SK-N-SH treated with all-trans-retinoic acid at 6 μM for 48 hours (cell line): ENCODE measurements at regions not wholly inside any gene's neighbourhood (a gene's known extent, or its start where the extent isn't known, plus 50 kb on each side); places are given as distances from the start of the nearest gene placed in this dataset.
"Not testable (repeated sequence)": the region's sequence is repeated elsewhere in the genome, so short reads cannot be mapped to it uniquely, and the experiment has no call there.

Experiments used
- ATAC-seq: fragments of 200-7000 bp; cut with Tn5 transposase; 3 replicates; pipeline ENCODE4 v1.9.1; 2020; ENCODE audit warnings: mild to moderate bottlenecking, moderate library complexity
- ARNTL ChIP-seq: fragments of 450-650 bp; formaldehyde crosslinking; IDR thresholded peaks from 2 replicates; pipeline ENCODE4 v1.5.0; 2020; ENCODE audit warnings: low read depth, mild to moderate bottlenecking, moderate library complexity, borderline replicate concordance
- CREB5 ChIP-seq: fragments of 250-450 bp; sonication (Bioruptor Pico); IDR thresholded peaks from 2 replicates; pipeline ENCODE4 v1.5.1; 2020; ENCODE audit warnings: low read depth, mild to moderate bottlenecking, moderate library complexity
- CSDC2 ChIP-seq: fragments of 250-450 bp; sonication (Bioruptor Pico); IDR thresholded peaks from 2 replicates; pipeline ENCODE4 v1.5.0; 2020; ENCODE audit warnings: mild to moderate bottlenecking, moderate library complexity
- ESRRG ChIP-seq: fragments of 250-450 bp; sonication (Bioruptor Pico); IDR thresholded peaks from 2 replicates; pipeline ENCODE4 v1.6.1; 2021; ENCODE audit warnings: mild to moderate bottlenecking
- GLIS3 ChIP-seq: fragments of 250-450 bp; sonication (Bioruptor Pico); IDR thresholded peaks from 2 replicates; pipeline ENCODE4 v1.5.0; 2020; ENCODE audit warnings: mild to moderate bottlenecking, moderate library complexity
- ISL1 ChIP-seq: fragments of 250-450 bp; sonication (Bioruptor Pico); IDR thresholded peaks from 2 replicates; pipeline ENCODE4 v2.1.2; 2022; ENCODE audit warnings: mild to moderate bottlenecking, moderate library complexity
- OSR1 ChIP-seq: fragments of 250-450 bp; sonication (Bioruptor Pico); IDR thresholded peaks from 2 replicates; pipeline ENCODE4 v1.8.0; 2022; ENCODE audit warnings: moderate library complexity, mild to moderate bottlenecking, inconsistent platforms
- POU6F1 ChIP-seq: fragments of 250-450 bp; sonication (Bioruptor Pico); IDR thresholded peaks from 2 replicates; pipeline ENCODE4 v1.8.0; 2021; ENCODE audit warnings: low read depth, mild to moderate bottlenecking, moderate library complexity, borderline replicate concordance
- PPARA ChIP-seq: fragments of 250-450 bp; sonication (Bioruptor Pico); IDR thresholded peaks from 2 replicates; pipeline ENCODE4 v1.5.0; 2020; ENCODE audit warnings: mild to moderate bottlenecking, borderline replicate concordance
- SNAI2 ChIP-seq: fragments of 250-450 bp; sonication (Bioruptor Pico); IDR thresholded peaks from 2 replicates; pipeline ENCODE4 v1.5.0; 2020; ENCODE audit warnings: mild to moderate bottlenecking, moderate library complexity
- TCF4 ChIP-seq: fragments of 250-450 bp; sonication (Bioruptor Pico); IDR thresholded peaks from 2 replicates; pipeline ENCODE4 v1.8.0; 2021; ENCODE audit warnings: mild to moderate bottlenecking, moderate library complexity, borderline replicate concordance
- TOX ChIP-seq: fragments of 250-450 bp; sonication (Bioruptor Pico); IDR thresholded peaks from 2 replicates; pipeline ENCODE4 v1.8.0; 2021; ENCODE audit warnings: mild to moderate bottlenecking, moderate library complexity, borderline replicate concordance
- TSHZ2 ChIP-seq: fragments of 250-450 bp; sonication (Bioruptor Pico); IDR thresholded peaks from 2 replicates; pipeline ENCODE4 v1.5.0; 2020; ENCODE audit warnings: mild to moderate bottlenecking, moderate library complexity
- ZC3H10 ChIP-seq: fragments of 250-450 bp; sonication (Bioruptor Pico); IDR thresholded peaks from 2 replicates; pipeline ENCODE4 v1.5.1; 2021; ENCODE audit warnings: mild to moderate bottlenecking, moderate library complexity
- TF ChIP-seq, protein P1 (sequence below): fragments of 250-450 bp; sonication (Bioruptor Pico); IDR thresholded peaks from 2 replicates; pipeline ENCODE4 v1.8.0; 2020; ENCODE audit warnings: mild to moderate bottlenecking, moderate library complexity, borderline replicate concordance

- no peak for TF ChIP-seq ARNTL (CRISPR knock-in tag)
- no peak for TF ChIP-seq GLIS3 (CRISPR knock-in tag)
- TF ChIP-seq, protein P1, sequence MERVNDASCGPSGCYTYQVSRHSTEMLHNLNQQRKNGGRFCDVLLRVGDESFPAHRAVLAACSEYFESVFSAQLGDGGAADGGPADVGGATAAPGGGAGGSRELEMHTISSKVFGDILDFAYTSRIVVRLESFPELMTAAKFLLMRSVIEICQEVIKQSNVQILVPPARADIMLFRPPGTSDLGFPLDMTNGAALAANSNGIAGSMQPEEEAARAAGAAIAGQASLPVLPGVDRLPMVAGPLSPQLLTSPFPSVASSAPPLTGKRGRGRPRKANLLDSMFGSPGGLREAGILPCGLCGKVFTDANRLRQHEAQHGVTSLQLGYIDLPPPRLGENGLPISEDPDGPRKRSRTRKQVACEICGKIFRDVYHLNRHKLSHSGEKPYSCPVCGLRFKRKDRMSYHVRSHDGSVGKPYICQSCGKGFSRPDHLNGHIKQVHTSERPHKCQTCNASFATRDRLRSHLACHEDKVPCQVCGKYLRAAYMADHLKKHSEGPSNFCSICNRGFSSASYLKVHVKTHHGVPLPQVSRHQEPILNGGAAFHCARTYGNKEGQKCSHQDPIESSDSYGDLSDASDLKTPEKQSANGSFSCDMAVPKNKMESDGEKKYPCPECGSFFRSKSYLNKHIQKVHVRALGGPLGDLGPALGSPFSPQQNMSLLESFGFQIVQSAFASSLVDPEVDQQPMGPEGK (CRISPR knock-in tag): no peak
- no peak for TF ChIP-seq CSDC2
- TF ChIP-seq TCF4: no peak
- no peak for TF ChIP-seq POU6F1
- TF ChIP-seq PPARA (CRISPR knock-in tag): no peak
These were observed 216.1 kb downstream of the LMBRD1 start (continued) for GRCh38 chr6:69580706-69581105.

DNA sequence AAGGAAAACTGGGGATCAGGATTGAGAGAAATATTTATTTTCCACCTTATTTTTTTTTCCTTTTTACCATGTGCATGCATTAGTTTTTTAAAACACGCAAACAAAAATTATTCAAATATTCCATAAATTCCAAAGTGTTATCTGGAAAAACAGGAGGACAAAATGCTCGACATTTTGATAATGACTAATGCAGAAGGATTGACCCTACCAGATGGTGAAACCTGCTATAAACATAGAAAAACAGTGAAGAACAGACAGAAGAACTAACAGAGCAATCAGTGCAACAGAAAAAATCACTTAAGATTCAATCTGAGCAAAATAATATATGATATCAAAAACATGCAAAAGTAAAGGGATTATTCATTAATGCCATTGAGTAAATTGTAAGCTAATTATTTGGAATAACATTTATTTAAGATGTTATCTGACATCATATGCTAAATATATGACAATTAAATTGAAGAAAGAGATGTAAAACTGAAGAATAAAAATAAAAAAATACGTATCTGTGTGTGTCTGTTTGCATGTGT is 218.4 kb downstream of the LMBRD1 start:
- TF ChIP-seq ISL1 (peak; percentile 75), SNAI2 (CRISPR knock-in tag) (no peak), OSR1 (CRISPR knock-in tag) (no peak), TCF4 (peak; percentile 67), CREB5 (CRISPR knock-in tag) (no peak)
- ATAC-seq: no peak

DNA sequence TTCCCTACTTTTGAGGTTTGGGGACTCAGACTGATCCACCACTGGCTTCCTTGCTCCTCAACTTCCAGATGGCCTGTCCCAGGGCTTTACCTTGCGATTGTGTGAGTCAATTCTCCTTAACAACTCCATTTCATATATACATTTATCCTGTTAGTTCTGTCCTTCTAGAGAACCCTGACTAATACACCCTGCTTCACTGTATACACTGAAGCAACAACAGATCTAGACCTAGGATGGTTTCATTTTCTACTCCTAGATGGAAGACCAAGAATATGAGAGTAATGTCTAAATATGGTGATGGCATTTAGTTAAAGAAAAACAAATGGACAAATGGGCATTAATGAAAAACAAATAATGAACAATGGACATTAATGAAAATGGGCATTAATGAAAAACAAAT is 225.6 kb downstream of the LMBRD1 start:
- no peak for TF ChIP-seq TOX (CRISPR knock-in tag)
- TF ChIP-seq POU6F1: no peak
- no peak for TF ChIP-seq ISL1
- no peak for TF ChIP-seq ESRRG (CRISPR knock-in tag)
- no peak for TF ChIP-seq SNAI2 (CRISPR knock-in tag)
- TF ChIP-seq, protein P1 (CRISPR knock-in tag): no peak
- TF ChIP-seq ZC3H10 (CRISPR knock-in tag): no peak
- TF ChIP-seq TSHZ2 (CRISPR knock-in tag): no peak
- no peak for TF ChIP-seq GLIS3 (CRISPR knock-in tag)
- TF ChIP-seq PPARA (CRISPR knock-in tag): no peak
- no peak for ATAC-seq

DNA sequence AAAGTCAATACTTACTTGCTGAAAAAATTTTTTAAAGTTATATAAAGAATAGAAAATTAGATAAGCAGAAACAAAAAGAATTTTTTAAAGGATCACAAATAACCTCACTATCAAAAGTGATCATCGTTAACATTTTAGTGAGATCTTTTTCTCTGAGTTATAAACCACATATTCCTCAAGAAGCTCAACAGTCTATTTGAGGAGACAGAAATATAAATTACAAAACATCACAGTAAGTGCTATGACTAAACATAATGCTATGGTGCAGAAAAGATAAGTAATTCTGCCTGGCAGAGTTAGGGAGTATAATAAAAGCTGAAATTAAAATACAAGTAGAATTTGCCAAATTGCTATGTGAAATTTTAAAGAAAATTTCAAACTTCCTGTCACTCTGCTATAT is 226.7 kb downstream of the LMBRD1 start:
- TF ChIP-seq TOX (CRISPR knock-in tag) (peak; percentile 81), TSHZ2 (CRISPR knock-in tag) (no peak), ZC3H10 (CRISPR knock-in tag) (no peak), ISL1 (peak; percentile 96), SNAI2 (CRISPR knock-in tag) (no peak)
- TF ChIP-seq, all 23 proteins: peak for 2
- peak; percentile 56 for ATAC-seq

GRCh38 chr6:69560597-69560996 is 236.2 kb downstream of the LMBRD1 start:
- not testable (repeated sequence) for ATAC-seq
